Heart left ventricle (tissue), 16 donors: ENCODE measurements at regions not wholly inside any gene's neighbourhood (a gene's known extent, or its start where the extent isn't known, plus 50 kb on each side); places are given as distances from the start of the nearest gene placed in this dataset.
"Not testable (repeated sequence)": the region's sequence is repeated elsewhere in the genome, so short reads cannot be mapped to it uniquely, and the experiment has no call there.

Source experiments
- ATAC-seq, 4 donors: fragments of 200-7000 bp; cut with Tn5 transposase; one replicate each; pipeline ENCODE4 v1.9.1; 2020 to 2022; ENCODE audit warnings: moderate library complexity in 4 of 4, mild to moderate bottlenecking in 3 of 4, moderate number of reproducible peaks in 1 of 4
- DNase-seq, 5 donors: peaks; one replicate each; pipeline ENCODE4 v3.0.0-alpha.2; 2020
- H3K27ac ChIP-seq, 12 donors: fragments of 200-600 bp; sonication (generic) in 4 of 12; one replicate each; pipeline versions ENCODE4 v1.5.0 to v1.8.0; 2016 to 2022; ENCODE audit warnings: mild to moderate bottlenecking in 2 of 12
- H3K27me3 ChIP-seq, 9 donors: fragments of 200-600 bp; sonication (generic) in 2 of 9; one replicate each; pipeline versions ENCODE4 v1.5.1 to v1.8.0; 2016 to 2022; ENCODE audit warnings: mild to moderate bottlenecking in 3 of 9
- H3K36me3 ChIP-seq, 9 donors: fragments of 200-600 bp; sonication (generic) in 2 of 9; one replicate each; pipeline versions ENCODE4 v1.5.0 to v1.8.0; 2018 to 2022; ENCODE audit warnings: mild to moderate bottlenecking in 2 of 9
- H3K4me1 ChIP-seq, 12 donors: fragments of 200-600 bp; sonication (generic) in 4 of 12; one replicate each; pipeline versions ENCODE4 v1.5.0 to v1.8.0; 2016 to 2022; ENCODE audit warnings: mild to moderate bottlenecking in 3 of 12
- H3K4me3 ChIP-seq, 12 donors: fragments of 200-600 bp; sonication (generic) in 4 of 12; one replicate each; pipeline versions ENCODE4 v1.5.0 to v1.8.0; 2017 to 2022; ENCODE audit warnings: mild to moderate bottlenecking in 9 of 12, moderate library complexity in 4 of 12
- H3K9me3 ChIP-seq, 12 donors: fragments of 200-600 bp; sonication (generic) in 4 of 12; one replicate each; pipeline versions ENCODE4 v1.5.0 to v1.8.0; 2016 to 2022; ENCODE audit warnings: mild to moderate bottlenecking in 1 of 12
- POLR2A ChIP-seq, 2 donors: fragments of 450-650 bp; IDR thresholded peaks; one replicate each; pipeline ENCODE4 v1.6.1; 2017; ENCODE audit warnings: antibody characterized with exemption in 2 of 2, mild to moderate bottlenecking in 2 of 2, moderate library complexity in 2 of 2
- WGBS, 4 donors: extraction: QIAGEN DNeasy Blood & Tissue Kit in 2 of 4; methylation state at CpG; one replicate each; pipeline versions ENCODE4 v1.1.5 to v1.1.7; 2013 to 2018; 5-methylcytosine and 5-hydroxymethylcytosine counted together
- intact Hi-C, 10 donors: fragments of 100-400 bp; cut with DNase I; formaldehyde crosslinking; loops; one replicate each; pipeline versions ENCODE4 v1.11.1 to v1.14.2; 2022
- TF ChIP-seq, protein P1 (sequence below), 12 donors: fragments of 200-600 bp; sonication (generic) in 4 of 12; IDR thresholded peaks; one replicate each; pipeline versions ENCODE4 v1.5.0 to v1.8.0; 2018 to 2022; ENCODE audit warnings: antibody characterized with exemption in 12 of 12, mild to moderate bottlenecking in 5 of 12
- donor health status: ischemic (EF 13 %, LVEDD 7.1; RV severe dilation, severe dysfunction).
- donor health status: healthy with polysubstance abuse.
- donor health status: DM: no; HTN: yes; CAD: no.
- donor health status: DM: no; HTN: no; CAD: no.
- donor health status: ischemic (EF 25% LVEDD 6.9; RV normal size, moderate dysfunction).
- donor health status: ischemic (EF 25% LVEDD 5.7; RV mildly dilated, moderate dysfunction).
- donor health status: healthy.
- donor health status: DM: yes; HTN: yes; CAD: no.
- donor health status: ischemic (EF 35%, LVEDD 5.7; RV mildly dilated, moderate dysfunction).
- donor health status: nonischemic (EF 11% LVEDD 7.7; RV severe dilation, severe dysfunction).
- donor health status: DM: yes; HTN: yes; CAD: no.
- donor health status: PGD.
- donor health status: ischemic (EF 29% LVEDD 5.4; RV normal size, mild dysfunction).
- donor health status: nonischemic (EF 23%, LVEDD 6.1; RV moderate dilation, normal function).

- DNase-seq (no peak), ATAC-seq (no peak)
- no peak overlapping the region for H3K4me3 ChIP-seq
- H3K4me1 ChIP-seq = peaks cover 0 to 2% (median 0%) of the 10 kb centered on the region in 12 donors
- TF ChIP-seq POLR2A (IDR thresholded peaks at IDR 0.05) = no peak
- TF ChIP-seq, protein P1, sequence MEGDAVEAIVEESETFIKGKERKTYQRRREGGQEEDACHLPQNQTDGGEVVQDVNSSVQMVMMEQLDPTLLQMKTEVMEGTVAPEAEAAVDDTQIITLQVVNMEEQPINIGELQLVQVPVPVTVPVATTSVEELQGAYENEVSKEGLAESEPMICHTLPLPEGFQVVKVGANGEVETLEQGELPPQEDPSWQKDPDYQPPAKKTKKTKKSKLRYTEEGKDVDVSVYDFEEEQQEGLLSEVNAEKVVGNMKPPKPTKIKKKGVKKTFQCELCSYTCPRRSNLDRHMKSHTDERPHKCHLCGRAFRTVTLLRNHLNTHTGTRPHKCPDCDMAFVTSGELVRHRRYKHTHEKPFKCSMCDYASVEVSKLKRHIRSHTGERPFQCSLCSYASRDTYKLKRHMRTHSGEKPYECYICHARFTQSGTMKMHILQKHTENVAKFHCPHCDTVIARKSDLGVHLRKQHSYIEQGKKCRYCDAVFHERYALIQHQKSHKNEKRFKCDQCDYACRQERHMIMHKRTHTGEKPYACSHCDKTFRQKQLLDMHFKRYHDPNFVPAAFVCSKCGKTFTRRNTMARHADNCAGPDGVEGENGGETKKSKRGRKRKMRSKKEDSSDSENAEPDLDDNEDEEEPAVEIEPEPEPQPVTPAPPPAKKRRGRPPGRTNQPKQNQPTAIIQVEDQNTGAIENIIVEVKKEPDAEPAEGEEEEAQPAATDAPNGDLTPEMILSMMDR (IDR thresholded peaks at IDR 0.05) = no peak
- no peak overlapping the region for H3K27ac ChIP-seq
- no peaks in the 10 kb centered on the region for H3K36me3 ChIP-seq
- H3K9me3 ChIP-seq = peaks cover 0 to 3% (median 0%) of the 10 kb centered on the region in 12 donors
- intact Hi-C loops = no loop called here
- H3K27me3 ChIP-seq = no peaks in the 10 kb centered on the region
These were observed 292.6 kb downstream of the LRRC3B start for GRCh38 chr3:26915208-26915607.

DNA sequence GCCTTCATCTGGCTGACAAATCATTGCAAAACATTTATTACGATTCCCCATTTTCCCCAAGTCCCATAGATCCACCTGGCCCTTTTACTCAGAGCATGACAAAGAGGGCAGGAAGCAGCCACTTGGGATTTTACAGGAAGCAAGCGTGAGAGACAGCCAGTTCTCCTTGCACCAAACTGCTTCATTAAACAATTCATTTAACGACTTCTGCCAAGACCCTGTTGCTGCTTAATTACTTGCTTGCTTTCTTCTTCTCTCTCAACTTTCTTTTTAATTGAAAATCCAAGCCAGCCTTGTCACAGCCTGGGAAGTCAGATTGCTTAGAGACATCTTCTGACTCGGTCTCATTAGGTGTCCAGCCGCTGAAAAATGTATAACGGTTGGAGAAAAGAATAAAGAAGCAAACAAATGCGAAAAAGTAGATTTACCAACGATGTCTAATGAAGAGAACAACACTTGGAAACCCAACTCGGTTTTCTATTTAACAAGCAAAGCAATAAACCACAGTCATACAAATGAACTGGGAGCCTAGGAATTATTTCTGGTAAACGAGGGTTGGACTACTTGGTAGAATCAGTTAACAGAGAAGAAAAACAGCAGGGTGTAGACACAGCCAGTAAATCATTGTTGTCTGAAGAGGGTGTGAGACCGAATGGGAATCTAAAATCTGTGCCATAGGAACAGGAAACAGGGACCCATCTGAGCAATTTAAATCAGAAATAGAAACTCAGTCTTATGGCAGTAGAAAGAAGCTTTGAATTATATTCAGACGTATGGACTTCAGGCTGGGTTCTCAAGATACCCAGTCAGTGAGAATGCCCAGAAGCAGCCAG, 298.3 kb downstream of the LRRC3B start:
- ATAC-seq = peak in 1 of 4 donors; percentile 49

GRCh38 chr3:26931896-26932295, 309.3 kb downstream of the LRRC3B start:
- H3K9me3 ChIP-seq = no peaks in the 10 kb centered on the region

More for the DNA sequence above, 298.3 kb downstream of the LRRC3B start:
- Histone ChIP-seq H3K4me3 (peak overlapping the region in 1 of 12 donors; percentile 11), H3K4me1 (peaks cover 0 to 4% (median 0%) of the 10 kb centered on the region in 12 donors), H3K9me3 (peaks cover 0 to 3% (median 0%) of the 10 kb centered on the region in 12 donors), H3K36me3 (no peaks in the 10 kb centered on the region), H3K27me3 (no peaks in the 10 kb centered on the region), H3K27ac (no peak overlapping the region)
- no peak for TF ChIP-seq POLR2A (IDR thresholded peaks at IDR 0.05)
- TF ChIP-seq, protein P1 (IDR thresholded peaks at IDR 0.05) = no peak
- no peak for DNase-seq
- 44 to 51% (median 50%) methylated on average over 12 of the region's 12 CpGs for WGBS, 4 donors
- intact Hi-C loops = no loop called here

GRCh38 chr3:26932752-26933151, 310.2 kb downstream of the LRRC3B start:
- no peaks in the 10 kb centered on the region for H3K4me1 ChIP-seq
- ATAC-seq (no peak), DNase-seq (no peak)
- H3K4me3 ChIP-seq = no peak overlapping the region
- H3K27ac ChIP-seq = no peak overlapping the region
- no peaks in the 10 kb centered on the region for H3K27me3 ChIP-seq
- TF ChIP-seq POLR2A (IDR thresholded peaks at IDR 0.05) = no peak
- TF ChIP-seq, protein P1 (IDR thresholded peaks at IDR 0.05) = no peak
- H3K36me3 ChIP-seq = no peaks in the 10 kb centered on the region
- intact Hi-C loops = no loop called here
- WGBS, 4 donors = 79 to 87% (median 83%) methylated on average over 3 of the region's 3 CpGs
- no peaks in the 10 kb centered on the region for H3K9me3 ChIP-seq

More at GRCh38 chr3:26931896-26932295, 309.3 kb downstream of the LRRC3B start:
- Histone ChIP-seq H3K4me1 (no peaks in the 10 kb centered on the region), H3K27ac (no peak overlapping the region), H3K27me3 (no peaks in the 10 kb centered on the region), H3K36me3 (no peaks in the 10 kb centered on the region), H3K4me3 (no peak overlapping the region)
- 0 to 77% (median 33%) methylated on average over 1 of the region's 1 CpG for WGBS, 4 donors
- TF ChIP-seq POLR2A (IDR thresholded peaks at IDR 0.05) = no peak
- TF ChIP-seq, protein P1 (IDR thresholded peaks at IDR 0.05) = no peak
- DNase-seq = no peak
- intact Hi-C loops = no loop called here
- no peak for ATAC-seq

- H3K27ac ChIP-seq, H3K27me3 ChIP-seq, ATAC-seq, H3K4me1 ChIP-seq, H3K4me3 ChIP-seq, DNase-seq, H3K36me3 ChIP-seq, intact Hi-C loops: not testable (repeated sequence)
- H3K9me3 ChIP-seq = peaks cover 0 to 25% (median 9%) of the 10 kb centered on the region in 12 donors
- WGBS, 4 donors = 79 to 86% (median 84%) methylated on average over 4 of the region's 4 CpGs
These were observed 322.9 kb downstream of the LRRC3B start for GRCh38 chr3:26945480-26945879.
